Stimulated activated CD8-positive, alpha-beta memory T cell treated with anti-CD3 and anti-CD28 coated beads, Interleukin-4, amount 100 ng/mL, for 4 hours (primary cell): ENCODE measurements at regions not wholly inside any gene's neighbourhood (a gene's known extent, or its start where the extent isn't known, plus 50 kb on each side); places are given as distances from the start of the nearest gene placed in this dataset.
"Not testable (repeated sequence)": the region's sequence is repeated elsewhere in the genome, so short reads cannot be mapped to it uniquely, and the experiment has no call there.

Experiments
- DNase-seq, 2 donors: peaks; one replicate each; pipeline ENCODE4 v3.0.0-alpha.2; 2020; ENCODE audit warnings: low read depth in 2 of 2, low spot score in 1 of 2

DNA sequence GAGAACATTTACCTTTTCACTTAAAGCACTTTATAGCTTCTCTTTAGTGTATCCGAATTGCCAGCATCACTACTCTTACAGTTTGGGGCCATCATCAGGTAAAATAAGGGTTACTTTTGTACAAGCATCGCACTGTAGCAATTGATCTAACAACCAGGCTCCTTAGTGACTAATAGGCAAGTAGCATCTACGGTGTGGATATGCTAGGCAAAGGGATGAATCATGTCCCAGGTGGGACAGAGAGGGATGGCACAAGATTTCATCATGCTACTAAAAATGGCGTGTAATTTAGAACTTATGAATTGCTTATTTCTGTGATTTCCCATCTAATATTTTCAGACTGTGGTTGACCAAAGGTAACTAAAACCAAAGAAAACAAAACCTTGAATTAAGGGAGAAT, 582.3 kb downstream of the KCNH5 start:
- DNase-seq = no peak

DNA sequence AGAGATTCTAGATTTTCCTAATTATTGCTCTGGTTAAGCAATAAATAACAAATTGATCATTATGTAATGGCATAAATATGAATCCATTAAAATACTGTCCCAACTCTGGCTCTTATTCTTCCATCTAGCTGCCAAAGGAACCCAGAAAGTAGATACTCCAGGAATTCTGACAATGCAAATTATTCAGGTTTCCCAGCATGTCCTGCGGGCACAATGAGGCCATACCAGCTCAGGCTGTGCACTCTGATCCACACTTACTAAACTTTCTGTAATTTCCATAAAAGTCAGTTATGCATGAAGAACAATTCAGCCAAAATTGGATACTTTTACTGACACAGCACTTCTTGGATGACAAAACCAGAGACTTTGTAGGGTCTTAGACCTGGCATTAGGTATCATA, 576.3 kb downstream of the KCNH5 start:
- no peak for DNase-seq

DNA sequence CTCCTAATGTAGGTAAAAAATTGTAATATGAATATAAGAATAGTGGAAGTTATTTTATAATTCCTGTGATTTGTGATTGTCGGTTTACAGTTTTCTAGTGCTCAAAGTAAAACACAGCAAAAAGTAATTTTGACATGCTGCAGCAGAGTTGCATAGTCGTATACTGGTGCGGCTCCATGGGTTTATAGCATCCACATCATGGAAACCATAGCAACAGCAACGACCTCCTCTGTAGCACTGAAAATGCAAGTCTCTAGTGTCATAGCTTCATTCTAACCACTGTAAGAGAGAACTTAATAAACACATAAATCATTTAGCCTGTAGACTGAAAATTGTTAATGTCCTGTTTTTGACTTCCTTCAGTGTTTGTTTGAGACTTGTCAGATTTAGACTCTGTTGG, 574.3 kb downstream of the KCNH5 start:
- DNase-seq = no peak

DNA sequence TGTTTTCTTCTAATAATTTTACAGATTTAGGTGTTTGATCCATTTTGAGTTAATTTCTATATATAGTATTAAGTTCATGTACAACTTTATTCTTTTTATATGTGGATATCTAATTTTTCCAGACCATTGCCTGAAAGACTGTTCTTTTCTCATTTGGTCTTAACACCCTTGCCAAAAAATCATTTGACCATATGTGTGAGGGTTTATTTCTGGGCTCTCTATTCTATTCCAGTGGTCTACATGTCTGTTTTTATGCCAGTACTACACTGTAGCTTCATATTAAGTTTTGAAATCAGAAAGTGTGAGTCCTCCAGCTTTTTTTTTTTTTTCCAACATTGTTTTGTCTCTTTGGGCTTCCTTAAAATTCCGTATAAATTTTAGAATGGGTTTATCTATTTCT, 554.1 kb downstream of the KCNH5 start:
- DNase-seq = no peak

DNA sequence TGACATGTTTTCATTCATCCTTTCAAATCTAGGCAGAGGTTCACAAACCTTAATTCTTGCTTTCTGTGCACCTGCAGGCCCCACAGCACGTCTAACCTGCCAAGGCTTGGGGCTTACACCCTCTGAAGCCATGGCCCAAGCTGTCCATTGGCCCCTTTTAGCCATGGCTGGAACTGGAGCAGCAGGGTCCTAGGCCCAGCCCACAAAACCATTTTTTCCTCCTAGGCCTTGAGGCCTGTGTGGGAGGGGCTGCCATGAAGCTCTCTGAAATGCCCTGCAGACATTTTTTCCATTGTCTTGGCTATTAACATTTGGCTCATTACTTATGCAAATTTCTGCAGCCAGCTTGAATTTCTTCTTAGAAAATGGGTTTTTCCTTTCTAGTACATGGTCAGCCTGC, 547.5 kb downstream of the KCNH5 start:
- no peak for DNase-seq

DNA sequence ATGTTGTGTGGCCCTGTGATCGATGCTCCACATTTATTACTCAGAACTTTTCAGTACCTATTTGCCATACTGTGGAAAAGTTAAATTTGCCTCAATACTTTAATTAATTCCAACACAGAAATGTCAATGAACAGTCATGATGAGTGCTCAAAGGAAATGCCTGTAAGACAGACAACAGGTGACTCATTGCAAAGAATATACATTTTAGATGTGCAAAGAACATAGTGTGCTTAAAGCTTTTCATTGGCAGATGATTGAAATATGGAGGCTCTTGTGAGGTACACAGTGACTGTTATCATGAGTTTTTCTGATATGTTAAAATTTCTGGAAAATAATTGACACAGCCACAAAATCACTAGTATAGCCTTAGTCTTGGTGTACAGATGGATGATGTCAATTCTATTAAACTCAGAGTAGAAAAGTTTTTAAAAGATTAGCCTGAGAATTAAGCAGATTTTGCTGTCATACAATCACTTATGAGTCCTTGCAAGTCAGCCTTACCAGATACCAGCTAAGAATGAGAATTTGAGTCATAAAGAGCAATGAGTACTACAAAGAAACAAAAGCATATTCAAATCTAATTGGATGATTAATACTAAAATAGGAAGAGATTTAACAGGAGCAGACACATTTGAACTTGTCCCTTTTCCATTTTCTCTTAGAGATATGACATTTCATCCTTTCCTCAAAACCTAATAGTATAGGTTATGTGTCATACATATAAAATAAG, 544.1 kb downstream of the KCNH5 start:
- DNase-seq = no peak

DNA sequence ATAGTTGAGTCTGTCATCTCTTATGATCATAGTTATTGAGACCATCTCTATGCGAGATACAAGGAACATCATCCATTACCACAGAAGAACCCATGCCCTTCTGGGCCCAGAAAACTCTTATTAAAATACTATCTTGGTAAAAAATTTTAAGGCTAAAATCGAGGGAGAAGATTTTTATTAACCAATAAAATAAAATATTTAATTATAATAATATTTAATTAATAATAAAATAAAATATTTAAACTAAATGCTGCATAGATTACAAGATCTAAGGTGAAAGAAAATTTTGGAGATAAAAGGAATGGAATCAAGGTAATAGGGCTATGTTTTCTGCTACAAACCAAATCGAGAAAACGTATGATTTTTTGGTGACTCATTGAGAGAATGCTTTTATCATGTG, 540.2 kb downstream of the KCNH5 start:
- DNase-seq = no peak

DNA sequence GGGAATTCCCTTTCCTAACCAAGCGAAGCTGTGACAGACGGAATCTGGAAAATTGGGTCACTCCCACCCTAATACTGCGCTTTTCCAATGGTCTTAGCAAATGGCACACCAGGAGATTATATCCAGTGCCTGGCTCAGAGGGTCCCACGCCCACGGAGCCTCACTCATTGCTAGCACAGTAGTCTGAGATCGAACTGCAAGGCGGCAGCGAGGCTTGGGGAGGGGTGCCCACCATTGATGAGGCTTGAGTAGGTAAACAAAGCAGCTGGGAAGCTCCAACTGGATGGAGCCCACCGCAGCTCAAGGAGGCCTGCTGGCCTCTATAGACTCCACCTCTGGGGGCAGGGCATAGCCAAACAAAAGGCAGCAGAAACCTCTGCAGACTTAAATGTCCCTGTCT, 523.9 kb downstream of the KCNH5 start:
- DNase-seq = not testable (repeated sequence)

DNA sequence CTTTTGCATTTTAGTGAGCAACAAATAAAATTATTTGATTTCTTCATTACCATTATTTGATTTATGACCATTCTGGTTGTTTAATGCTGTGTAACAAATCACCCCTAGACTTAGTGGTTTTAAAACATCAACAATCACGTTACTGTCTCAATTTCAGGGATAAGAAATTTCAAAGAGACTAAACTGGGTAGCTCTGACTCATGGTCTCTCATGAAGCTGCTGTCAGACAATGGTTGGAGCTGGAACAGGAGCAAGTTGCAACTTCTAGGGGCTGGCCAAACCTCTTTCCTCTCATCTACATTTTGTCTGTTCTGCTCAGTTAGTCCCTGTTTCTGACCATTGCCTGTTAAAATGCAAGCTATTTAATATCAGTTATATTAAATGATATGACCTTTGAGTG, 517.0 kb downstream of the KCNH5 start:
- no peak for DNase-seq

DNA sequence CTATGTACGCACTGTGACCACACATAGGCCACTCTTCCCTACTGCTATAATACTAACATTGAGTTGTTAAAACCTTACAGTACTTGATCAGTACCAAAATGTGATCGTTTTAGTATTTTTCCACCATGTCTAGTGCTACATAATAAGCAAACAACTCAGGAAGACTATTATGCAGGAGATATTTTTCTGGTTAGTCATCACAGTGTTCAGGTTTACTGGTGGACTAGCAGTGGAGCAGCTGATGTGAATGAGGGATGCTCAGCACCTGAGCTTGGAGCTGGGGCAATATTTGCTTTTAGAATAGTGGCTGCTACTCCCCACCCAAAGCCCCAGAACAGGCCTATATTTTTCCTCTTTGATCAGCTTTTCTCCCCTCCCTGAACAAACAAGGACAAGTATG, 513.1 kb downstream of the KCNH5 start:
- DNase-seq = no peak

DNA sequence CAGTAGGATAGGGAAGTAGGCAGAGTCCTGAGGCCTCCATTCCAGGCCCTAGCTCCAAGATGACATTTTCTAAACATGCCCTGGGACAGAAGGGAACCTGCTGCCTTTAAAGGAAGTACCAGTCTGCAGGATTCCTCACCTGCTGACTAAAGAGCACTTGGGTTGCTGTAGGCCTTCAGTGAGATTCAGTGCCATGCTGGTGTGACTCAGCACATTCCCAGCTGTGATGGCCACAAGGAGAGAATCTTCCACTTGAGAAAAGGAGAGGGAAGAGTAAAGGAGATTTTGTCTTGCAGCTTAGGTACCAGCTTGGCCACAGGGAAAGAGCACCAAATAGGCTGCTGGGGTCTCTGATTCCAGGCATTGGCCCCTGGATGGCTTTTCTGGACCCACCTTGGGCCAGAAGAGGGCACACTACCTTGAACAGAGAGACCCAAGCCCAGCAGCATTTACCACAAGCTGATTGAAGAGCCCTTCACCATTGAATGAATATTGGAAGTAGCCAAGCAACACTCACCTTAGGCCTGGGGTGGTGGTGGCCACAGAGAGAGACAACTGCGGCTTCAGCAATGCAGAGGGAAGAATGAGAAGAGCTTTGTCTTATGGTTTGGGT, 498.3 kb downstream of the KCNH5 start:
- DNase-seq = no peak

DNA sequence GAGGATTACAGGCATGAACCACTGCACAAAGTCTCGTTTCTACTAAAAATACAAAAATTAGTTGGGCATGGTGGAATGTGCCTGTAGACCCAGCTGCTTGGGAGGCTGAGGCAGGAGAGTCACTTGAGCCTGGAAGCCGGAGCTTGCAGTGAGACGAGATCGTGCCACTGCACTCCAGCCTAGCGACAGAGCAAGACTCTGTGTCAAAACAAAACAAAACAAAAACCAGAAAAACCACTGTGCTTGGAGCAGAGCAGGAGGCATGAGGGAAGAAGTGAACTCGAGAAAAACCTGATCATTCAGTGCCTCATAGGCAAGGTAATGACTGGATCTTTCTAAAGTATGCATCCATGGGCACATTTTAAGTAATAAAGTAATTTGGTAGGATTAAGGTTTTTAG, 487.8 kb downstream of the KCNH5 start:
- DNase-seq = no peak

DNA sequence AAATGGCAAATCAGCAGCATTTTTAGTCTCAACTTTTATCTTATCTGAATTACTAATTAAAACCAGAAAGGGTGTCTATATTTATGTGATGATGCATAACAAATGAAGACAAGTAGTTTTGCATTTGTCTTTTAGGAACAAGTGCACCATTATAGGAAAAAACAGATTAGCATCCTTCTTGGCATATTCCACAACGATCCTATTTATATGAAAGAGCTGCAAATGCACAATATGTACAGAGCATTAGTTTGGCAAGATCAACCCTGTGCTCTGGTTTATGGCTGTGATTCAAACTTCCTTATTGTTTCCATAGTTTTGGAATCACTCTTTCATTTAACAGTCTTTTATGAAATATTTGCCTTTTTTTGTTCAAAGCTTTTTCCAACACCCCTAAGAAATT, 486.8 kb downstream of the KCNH5 start:
- DNase-seq = no peak

DNA sequence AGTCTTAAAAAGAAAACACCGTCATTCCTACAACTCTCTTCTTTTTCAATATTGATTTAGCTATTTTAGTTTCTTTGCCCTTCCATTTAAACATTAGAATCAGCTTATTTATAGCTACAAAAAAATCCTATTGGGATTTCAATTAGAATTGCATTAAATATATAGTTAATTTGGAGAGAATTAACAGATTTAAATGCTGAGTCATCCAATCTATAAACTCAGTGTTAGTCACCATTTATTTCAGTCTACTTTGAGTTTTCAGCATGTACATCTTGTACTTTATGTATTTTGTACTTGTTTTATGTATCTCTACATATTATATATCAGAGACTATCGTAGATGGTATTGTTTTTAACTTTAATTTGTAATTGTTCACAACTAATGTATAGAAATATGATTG, 460.0 kb downstream of the KCNH5 start:
- DNase-seq = no peak

DNA sequence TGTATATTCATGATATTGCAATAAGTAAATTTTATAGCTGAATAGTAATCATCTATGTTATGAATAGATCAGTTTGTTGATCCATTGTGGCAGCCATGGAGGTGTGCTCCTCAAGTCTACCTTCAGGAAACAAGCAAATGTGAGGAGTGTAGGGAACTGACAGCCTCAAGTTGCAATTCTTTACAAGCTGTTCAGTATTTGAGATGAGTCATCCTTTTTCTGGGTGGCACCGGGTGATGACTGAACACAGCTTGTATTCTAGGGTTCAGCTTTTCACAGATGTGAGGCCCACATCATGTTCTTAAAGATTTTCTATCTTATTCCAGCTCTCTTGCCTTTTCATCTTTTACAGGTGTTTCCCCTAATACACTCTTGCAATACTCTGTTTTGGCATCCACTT, 452.4 kb downstream of the KCNH5 start:
- DNase-seq = no peak

DNA sequence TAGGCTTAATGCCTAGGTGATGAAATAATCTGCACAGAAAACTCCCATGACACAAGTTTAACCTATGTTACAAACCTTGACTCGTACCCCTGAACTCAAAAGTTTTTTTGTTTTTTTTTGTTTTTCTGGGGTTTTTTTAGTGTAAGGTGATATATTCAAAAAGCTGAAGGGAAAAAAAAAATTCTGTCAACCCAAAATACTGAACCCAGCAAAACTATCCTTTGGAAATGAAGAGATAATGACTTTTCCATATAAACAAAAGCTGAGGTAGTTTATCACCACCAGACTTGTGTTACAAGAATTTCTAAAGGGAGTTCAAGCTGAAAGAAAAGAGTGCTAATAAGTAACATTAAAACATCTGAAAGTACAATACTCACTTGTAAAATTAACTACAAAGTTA, 448.1 kb downstream of the KCNH5 start:
- DNase-seq = no peak

DNA sequence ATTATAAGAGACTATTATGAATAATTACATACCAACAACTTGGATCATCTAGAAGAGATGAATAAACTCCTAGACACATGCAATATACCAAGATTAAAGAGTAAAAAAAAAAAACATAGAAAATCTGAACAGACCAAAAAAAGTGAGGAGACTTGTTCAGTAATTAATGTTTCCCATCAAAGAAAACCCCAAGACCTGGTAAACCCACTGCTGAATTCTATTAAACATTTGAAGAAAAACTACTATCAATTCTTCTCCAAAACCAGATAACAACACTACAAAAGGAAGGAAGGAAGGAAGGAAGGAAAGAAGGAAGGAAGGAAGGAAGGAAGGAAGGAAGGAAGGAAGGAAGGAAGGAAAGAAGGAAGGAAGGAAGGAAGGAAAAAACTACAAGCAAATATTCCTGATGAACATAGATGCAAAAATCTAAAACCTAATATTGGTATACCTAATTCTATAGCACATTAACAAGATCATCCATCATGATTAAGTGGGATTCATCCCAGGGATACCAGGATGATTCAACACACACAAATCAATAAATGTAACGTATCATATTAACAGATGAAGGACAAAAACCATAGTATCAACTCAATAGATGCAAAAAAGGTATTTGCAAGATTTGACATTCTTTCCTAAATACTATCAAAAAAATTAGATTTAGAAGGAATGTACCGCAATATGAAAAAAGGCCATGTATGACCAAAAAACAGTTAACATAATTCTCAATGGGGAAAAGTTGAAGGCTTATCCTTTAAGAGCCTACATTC, 445.5 kb downstream of the KCNH5 start:
- DNase-seq = no peak

DNA sequence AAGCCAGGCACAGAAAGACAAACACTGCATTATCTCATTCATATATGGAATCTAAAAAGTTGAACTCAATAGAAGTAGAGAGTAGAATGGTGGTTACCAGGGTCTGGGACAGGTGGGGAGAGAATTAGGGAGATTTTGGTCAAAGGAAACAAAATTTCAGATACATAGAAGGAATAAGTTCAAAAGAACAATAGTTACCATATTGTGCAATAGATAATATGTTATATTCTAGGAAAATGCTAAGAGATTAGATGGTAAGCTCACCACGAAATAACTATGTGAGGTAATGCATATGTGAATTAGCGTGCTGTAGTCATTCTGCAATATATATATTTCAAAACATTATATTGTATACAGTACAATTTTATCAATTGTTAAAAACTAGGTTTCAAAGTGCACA, 442.5 kb downstream of the KCNH5 start:
- DNase-seq = no peak

DNA sequence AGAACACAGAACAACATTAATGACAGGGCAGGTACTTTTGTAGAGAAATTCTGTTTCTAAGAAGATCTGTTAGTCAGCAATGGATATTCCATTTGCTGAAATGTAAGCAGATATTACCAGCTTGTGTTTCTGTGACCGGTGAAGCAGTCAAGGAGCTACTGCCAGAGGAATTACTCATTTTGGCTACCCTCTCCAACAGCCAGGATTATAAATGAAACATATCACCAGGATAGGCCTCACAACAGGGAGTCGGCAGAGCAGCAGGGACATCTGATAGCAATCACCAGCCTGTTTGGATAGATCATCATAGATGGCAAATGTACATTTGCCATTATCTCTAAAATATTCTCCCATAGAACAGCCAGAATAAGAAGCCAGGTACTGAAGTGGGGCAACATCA, 440.7 kb downstream of the KCNH5 start:
- no peak for DNase-seq

DNA sequence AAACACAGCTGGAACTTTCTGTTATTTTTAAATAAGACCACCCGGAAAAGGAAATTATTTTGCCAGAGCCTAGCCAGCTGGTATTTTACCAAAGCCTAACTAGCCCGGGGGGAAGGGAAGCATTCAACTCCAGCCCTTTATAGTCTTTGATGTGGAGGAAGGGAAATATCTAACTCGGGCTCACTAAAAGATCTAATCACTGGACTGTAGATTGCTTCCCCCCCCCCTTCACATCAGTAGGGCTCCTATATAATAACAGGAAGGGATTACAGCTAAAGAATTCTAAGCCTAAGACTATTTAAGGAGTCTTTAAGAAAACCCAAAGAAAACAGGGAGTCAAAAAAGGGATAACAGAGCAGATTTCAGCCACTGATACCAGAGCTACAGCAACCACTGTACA, 431.1 kb downstream of the KCNH5 start:
- DNase-seq = no peak

DNA sequence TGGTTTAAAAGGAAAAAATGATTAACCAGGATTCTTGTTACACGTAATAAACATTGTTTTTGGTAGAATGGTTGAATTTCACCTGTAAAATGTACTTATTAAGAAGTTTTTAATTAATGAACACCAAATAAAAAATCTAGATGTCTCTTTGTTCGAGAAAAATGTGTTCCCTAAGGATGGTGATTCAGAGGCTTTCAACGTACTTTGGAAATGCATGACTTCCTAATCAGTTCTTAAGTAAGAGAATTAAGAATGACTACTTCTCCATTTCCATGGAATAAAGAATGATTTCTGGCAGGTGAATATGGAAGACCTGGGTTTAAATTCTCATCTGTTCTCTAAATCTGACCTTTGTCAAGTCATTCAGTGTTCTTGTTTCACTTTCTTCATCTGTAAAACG, 428.6 kb downstream of the KCNH5 start:
- no peak for DNase-seq

DNA sequence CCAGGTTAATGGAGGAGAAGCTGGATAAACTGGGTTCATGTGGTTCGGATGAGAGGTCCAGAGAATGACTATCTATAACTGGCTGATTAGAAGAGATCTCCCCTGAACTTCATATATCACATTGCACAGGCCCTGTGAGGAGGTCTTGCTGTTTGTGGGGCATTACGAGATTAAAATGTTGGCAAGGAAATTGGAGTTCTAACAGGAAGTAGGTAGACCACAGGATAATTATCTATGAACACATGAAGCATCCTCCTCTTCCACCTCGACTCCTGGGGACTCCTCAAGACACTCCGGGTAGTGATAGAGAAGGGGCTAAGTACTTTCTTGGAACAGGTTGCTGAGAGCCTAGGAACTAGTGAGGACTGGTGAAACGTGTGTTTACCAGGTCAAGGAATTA, 418.8 kb downstream of the KCNH5 start:
- no peak for DNase-seq
